ENCODE measurements at regions not wholly inside any gene's neighbourhood (a gene's known extent, or its start where the extent isn't known, plus 50 kb on each side); places are given as distances from the start of the nearest gene placed in this dataset.

- TF ChIP-seq, protein P1, sequence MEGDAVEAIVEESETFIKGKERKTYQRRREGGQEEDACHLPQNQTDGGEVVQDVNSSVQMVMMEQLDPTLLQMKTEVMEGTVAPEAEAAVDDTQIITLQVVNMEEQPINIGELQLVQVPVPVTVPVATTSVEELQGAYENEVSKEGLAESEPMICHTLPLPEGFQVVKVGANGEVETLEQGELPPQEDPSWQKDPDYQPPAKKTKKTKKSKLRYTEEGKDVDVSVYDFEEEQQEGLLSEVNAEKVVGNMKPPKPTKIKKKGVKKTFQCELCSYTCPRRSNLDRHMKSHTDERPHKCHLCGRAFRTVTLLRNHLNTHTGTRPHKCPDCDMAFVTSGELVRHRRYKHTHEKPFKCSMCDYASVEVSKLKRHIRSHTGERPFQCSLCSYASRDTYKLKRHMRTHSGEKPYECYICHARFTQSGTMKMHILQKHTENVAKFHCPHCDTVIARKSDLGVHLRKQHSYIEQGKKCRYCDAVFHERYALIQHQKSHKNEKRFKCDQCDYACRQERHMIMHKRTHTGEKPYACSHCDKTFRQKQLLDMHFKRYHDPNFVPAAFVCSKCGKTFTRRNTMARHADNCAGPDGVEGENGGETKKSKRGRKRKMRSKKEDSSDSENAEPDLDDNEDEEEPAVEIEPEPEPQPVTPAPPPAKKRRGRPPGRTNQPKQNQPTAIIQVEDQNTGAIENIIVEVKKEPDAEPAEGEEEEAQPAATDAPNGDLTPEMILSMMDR (IDR thresholded peaks at IDR 0.05), result no peak
- TF ChIP-seq POLR2A (IDR thresholded peaks at IDR 0.05), result no peak
Observed at GRCh38 chr11:104694259-104695064, 203.8 kb downstream of the CASP12 start.
